K562 (cell line): ENCODE measurements at regions not wholly inside any gene's neighbourhood (a gene's known extent, or its start where the extent isn't known, plus 50 kb on each side); places are given as distances from the start of the nearest gene placed in this dataset.

Source experiments
- ATAC-seq: fragments of 200-7000 bp; cut with Tn5 transposase; 3 replicates; pipeline ENCODE4 v1.9.1; 2020; ENCODE audit warnings: moderate library complexity
- BruUV-seq: library from RNA; stranded (reverse); fragments of 400-500 nt; replicated peaks from 2 replicates; lab custom pipeline; 2021; lab: Mats Ljungman, UMichigan
- CTCF ChIA-PET: fragments of 300-600 bp; formaldehyde crosslinking; extraction: SDS; loops from one replicate; lab custom pipeline; 2021; ENCODE audit warnings: low intra/inter-chr PET ratio; lab: Yijun Ruan, JAX
- POLR2A ChIA-PET: fragments of 300-600, 350-650 bp; sonication (Branson Sonifier 250); formaldehyde crosslinking; extraction: SDS; loops from one replicate; lab custom pipeline; 2021; ENCODE audit warnings: antibody characterized with exemption, inconsistent platforms; lab: Yijun Ruan, JAX
- DNase-seq, 4 experiments: peaks; one replicate each; pipeline versions ENCODE4 v3.0.0 to v3.0.0-alpha.2; 2011 to 2018; ENCODE audit warnings: low spot score in 3 of 4, mixed read lengths in 3 of 4; ENCODE audit errors: extremely low read depth in 1 of 4
- FAIRE-seq: peaks from 2 replicates; lab custom pipeline; 2011; peaks lifted over from hg19 to GRCh38; lab: Jason Lieb, UNC
- H2AFZ ChIP-seq: 2 replicates; pipeline ENCODE4 v1.6.0; 2011; ENCODE audit warnings: low read depth, low read length, control low read depth, inconsistent platforms
- H3K27ac ChIP-seq: fragments of 200-600 bp; 3 replicates; pipeline ENCODE4 v1.8.0; 2011; ENCODE audit warnings: low read depth, mild to moderate bottlenecking, control low read depth, inconsistent platforms, low read length, moderate library complexity, mixed read lengths; ENCODE audit errors: extremely low read depth
- H3K27me3 ChIP-seq, 2 experiments: fragments of 300-600 bp in 1 of 2; 2 replicates in 1 of 2; 3 replicates in 1 of 2; pipeline versions ENCODE4 v1.6.0 to v1.8.0; 2011; ENCODE audit warnings: inconsistent platforms in 2 of 2, low read length in 2 of 2, mild to moderate bottlenecking in 1 of 2, mixed read lengths in 1 of 2, moderate library complexity in 1 of 2; ENCODE audit not compliant: control insufficient read depth in 2 of 2, insufficient read depth in 2 of 2
- H3K36me3 ChIP-seq: fragments of 300-600 bp; 3 replicates; pipeline ENCODE4 v1.8.0; 2011; ENCODE audit warnings: mild to moderate bottlenecking, low read length, inconsistent platforms; ENCODE audit not compliant: control insufficient read depth, insufficient read depth
- H3K4me1 ChIP-seq, 2 experiments: fragments of 200-600 bp in 1 of 2; replicated peaks in 1 of 2; 2 replicates in 1 of 2; 3 replicates in 1 of 2; pipeline versions ENCODE4 v1.5.1 to v1.8.0; 2011; ENCODE audit warnings: inconsistent platforms in 2 of 2, low read length in 2 of 2, mild to moderate bottlenecking in 1 of 2, mixed read lengths in 1 of 2, moderate library complexity in 1 of 2; ENCODE audit not compliant: control insufficient read depth in 2 of 2, insufficient read depth in 2 of 2
- H3K4me2 ChIP-seq: 2 replicates; pipeline ENCODE4 v1.6.1; 2011; ENCODE audit warnings: low read length, control low read depth, inconsistent platforms, mixed read lengths; ENCODE audit not compliant: insufficient read depth
- H3K4me3 ChIP-seq: fragments of 200-600 bp; sonication (generic), shearing (Covaris generic); 2 replicates; pipeline ENCODE4 v1.5.1; 2016; ENCODE audit warnings: control low read depth, inconsistent platforms
- H3K79me2 ChIP-seq: fragments of 200-600 bp; 3 replicates; pipeline ENCODE4 v1.8.0; 2011; ENCODE audit warnings: low read length, inconsistent platforms; ENCODE audit not compliant: control insufficient read depth, insufficient read depth
- H3K9ac ChIP-seq, 2 experiments: 2 replicates each; pipeline versions ENCODE4 v1.6.0 to v1.6.1; 2011; ENCODE audit warnings: low read depth in 2 of 2, low read length in 2 of 2, control low read depth in 1 of 2, inconsistent platforms in 1 of 2, mild to moderate bottlenecking in 1 of 2, mixed read lengths in 1 of 2; ENCODE audit not compliant: insufficient read depth in 1 of 2
- H3K9me1 ChIP-seq: one replicate; pipeline ENCODE4 v1.6.0; 2011; ENCODE audit warnings: inconsistent platforms, mild to moderate bottlenecking, low read length, moderate library complexity; ENCODE audit not compliant: control insufficient read depth, insufficient read depth
- H3K9me3 ChIP-seq: replicated peaks from 2 replicates; pipeline ENCODE4 v1.5.1; 2011; ENCODE audit warnings: low read depth, low read length, inconsistent platforms; ENCODE audit not compliant: control insufficient read depth, insufficient read depth
- H4K20me1 ChIP-seq: replicated peaks from 2 replicates; pipeline ENCODE4 v1.6.1; 2011; ENCODE audit warnings: low read length, inconsistent platforms, mixed read lengths; ENCODE audit not compliant: control insufficient read depth, insufficient read depth
- ELF4 ChIP-seq: fragments of 450-650 bp; formaldehyde crosslinking; IDR thresholded peaks from 2 replicates; pipeline ENCODE4 v1.4.0; 2022; ENCODE audit warnings: missing genetic modification characterization
- HDAC8 ChIP-seq: fragments of 450-650 bp; IDR thresholded peaks from 2 replicates; pipeline ENCODE4 v1.6.1; 2016; ENCODE audit warnings: mild to moderate bottlenecking, missing genetic modification characterization, moderate library complexity, missing compliant biosample characterization
- JUND ChIP-seq, 2 experiments: IDR thresholded peaks; 2 replicates in 1 of 2; 3 replicates in 1 of 2; pipeline ENCODE4 v1.6.1; 2011; ENCODE audit warnings: borderline replicate concordance in 2 of 2, low read depth in 2 of 2, low read length in 2 of 2, improper control_type of control experiment in 1 of 2, missing biosample characterization in 1 of 2, missing genetic modification characterization in 1 of 2, missing genetic modification reagents in 1 of 2
- KLF1 ChIP-seq: fragments of 450-650 bp; IDR thresholded peaks from 2 replicates; pipeline ENCODE4 v1.6.1; 2016; ENCODE audit warnings: missing genetic modification characterization, missing compliant biosample characterization
- TRIM28 ChIP-seq: fragments of 450-650 bp; IDR thresholded peaks from 2 replicates; pipeline ENCODE4 v1.6.1; 2017
- WGBS: fragments of 100-300 bp; shearing (Covaris generic); methylation state at CpG from one replicate; pipeline ENCODE4 v1.1.6; 2016; ENCODE audit warnings: low coverage, mixed read lengths; ENCODE audit not compliant: insufficient coverage; ENCODE audit errors: missing lambda C conversion rate; 5-methylcytosine and 5-hydroxymethylcytosine counted together
- in situ Hi-C: fragments of 300-500 bp; cut with MboI; formaldehyde crosslinking; loops from 4 replicates; pipeline ENCODE4 v1.15.0; 2018; ENCODE audit warnings: inconsistent platforms, mixed read lengths
- intact Hi-C: fragments of 100-400 bp; cut with micrococcal nuclease; formaldehyde crosslinking; loops from 2 replicates; pipeline ENCODE4 v1.14.2; 2022
- TF ChIP-seq, protein P1 (sequence below): IDR thresholded peaks from 2 replicates; pipeline ENCODE4 v1.6.1; 2011; ENCODE audit warnings: borderline replicate concordance, low read depth, mild to moderate bottlenecking, moderate library complexity, low read length; ENCODE audit not compliant: insufficient read depth, poor library complexity, severe bottlenecking

DNA sequence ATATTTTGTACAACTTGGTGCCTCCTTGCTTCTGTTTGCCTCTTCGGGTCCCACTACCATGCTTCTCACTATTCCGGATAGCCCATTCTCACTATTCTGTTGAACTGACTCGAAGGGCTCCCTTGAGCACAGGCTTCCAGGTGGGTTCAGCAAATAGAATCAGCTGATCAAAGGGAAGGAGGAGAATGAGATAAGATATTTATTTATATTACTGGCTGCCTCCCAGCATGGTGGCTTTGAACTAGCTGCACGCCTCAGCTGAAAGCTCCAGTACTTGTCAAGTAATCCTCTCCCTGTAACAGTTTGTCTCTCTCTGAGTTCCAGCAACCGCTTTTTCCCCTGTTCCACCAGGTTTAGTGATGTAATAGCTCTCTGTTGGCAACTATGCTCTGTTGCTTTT is 187.8 kb upstream of the HNRNPA3 start:
- Histone ChIP-seq H3K36me3 (no peaks in the 10 kb centered on the region), H3K27me3 (peaks cover 0 to 4% of the 10 kb centered on the region in 2 experiments; a peak in 2 of 5 replicates), H3K27ac (no peak overlapping the region)
- FAIRE-seq: no peak
- TF ChIP-seq, protein P1, sequence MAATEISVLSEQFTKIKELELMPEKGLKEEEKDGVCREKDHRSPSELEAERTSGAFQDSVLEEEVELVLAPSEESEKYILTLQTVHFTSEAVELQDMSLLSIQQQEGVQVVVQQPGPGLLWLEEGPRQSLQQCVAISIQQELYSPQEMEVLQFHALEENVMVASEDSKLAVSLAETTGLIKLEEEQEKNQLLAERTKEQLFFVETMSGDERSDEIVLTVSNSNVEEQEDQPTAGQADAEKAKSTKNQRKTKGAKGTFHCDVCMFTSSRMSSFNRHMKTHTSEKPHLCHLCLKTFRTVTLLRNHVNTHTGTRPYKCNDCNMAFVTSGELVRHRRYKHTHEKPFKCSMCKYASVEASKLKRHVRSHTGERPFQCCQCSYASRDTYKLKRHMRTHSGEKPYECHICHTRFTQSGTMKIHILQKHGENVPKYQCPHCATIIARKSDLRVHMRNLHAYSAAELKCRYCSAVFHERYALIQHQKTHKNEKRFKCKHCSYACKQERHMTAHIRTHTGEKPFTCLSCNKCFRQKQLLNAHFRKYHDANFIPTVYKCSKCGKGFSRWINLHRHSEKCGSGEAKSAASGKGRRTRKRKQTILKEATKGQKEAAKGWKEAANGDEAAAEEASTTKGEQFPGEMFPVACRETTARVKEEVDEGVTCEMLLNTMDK: no peak
- TF ChIP-seq TRIM28: no peak
- no peak for TF ChIP-seq ELF4
- TF ChIP-seq JUND (IDR thresholded peaks at IDR 0.05; ENCODE audit: borderline replicate concordance, low read depth, low read length): no peak
- no peak for TF ChIP-seq JUND (tag; IDR thresholded peaks at IDR 0.05; ENCODE audit: borderline replicate concordance, low read depth, low read length)
- TF ChIP-seq KLF1 (tag): no peak
- TF ChIP-seq HDAC8: no peak
- TF ChIP-seq, all 486 proteins: peak for 0
- Histone ChIP-seq H3K79me2 (no peaks in the 10 kb centered on the region), H3K9ac (no peak overlapping the region), H3K4me1 (no peaks in the 10 kb centered on the region), H3K4me3 (no peak overlapping the region), H4K20me1 (no peaks in the 10 kb centered on the region), H3K9me3 (no peaks in the 10 kb centered on the region), H2AFZ (no peak overlapping the region), H3K4me2 (no peak overlapping the region), H3K9me1 (no peaks in the 10 kb centered on the region)
- intact Hi-C loops: no loop called here
- BruUV-seq: no TSS peak
- ChIA-PET POLR2A (interaction anchor here (0.7 to 1.9 kb wide), 3 partner anchors 12 to 29 kb away, joined by 3 to 6 read pairs (median 5); no protein-coding TSS in a partner anchor), CTCF (no interaction called here)
- in situ Hi-C loops: no loop called here
- WGBS: under 1% methylated on average over 5 of the region's 5 CpGs
- DNase-seq: no peak
- ATAC-seq: no peak
